ENCODE measurements at regions not wholly inside any gene's neighbourhood (a gene's known extent, or its start where the extent isn't known, plus 50 kb on each side); places are given as distances from the start of the nearest gene placed in this dataset.

- DNase-seq = no peak
Measured at GRCh38 chr2:236317938-236318396, 53.8 kb upstream of the ASB18 start.

GRCh38 chr2:236318401-236318800 lies 54.2 kb upstream of the ASB18 start:
- DNase-seq = no peak

- no peak for DNase-seq
Measured at GRCh38 chr2:236319036-236319435, 54.8 kb upstream of the ASB18 start.

- no peak for DNase-seq
Measured at GRCh38 chr2:236321415-236321814, 57.2 kb upstream of the ASB18 start.

GRCh38 chr2:236333417-236334121 lies 69.4 kb upstream of the ASB18 start:
- no peak for DNase-seq

GRCh38 chr2:236334122-236334876 lies 70.1 kb upstream of the ASB18 start:
- DNase-seq = no peak

GRCh38 chr2:236335696-236336574 lies 71.7 kb upstream of the ASB18 start:
- DNase-seq = no peak

GRCh38 chr2:236336575-236337464 lies 72.6 kb upstream of the ASB18 start:
- no peak for DNase-seq

GRCh38 chr2:236337465-236338325 lies 73.5 kb upstream of the ASB18 start:
- no peak for DNase-seq

GRCh38 chr2:236338495-236339184 lies 74.4 kb upstream of the ASB18 start:
- no peak for DNase-seq

GRCh38 chr2:236340251-236340650 lies 76.0 kb upstream of the ASB18 start:
- no peak for DNase-seq

- no peak for DNase-seq
Measured at GRCh38 chr2:236341067-236341466, 76.9 kb upstream of the ASB18 start.

- no peak for DNase-seq
Measured at GRCh38 chr2:236341721-236342120, 77.5 kb upstream of the ASB18 start.

GRCh38 chr2:236342507-236342906 lies 78.3 kb upstream of the ASB18 start:
- no peak for DNase-seq

GRCh38 chr2:236342951-236343350 lies 78.7 kb upstream of the ASB18 start:
- no peak for DNase-seq

GRCh38 chr2:236343400-236344161 lies 79.4 kb upstream of the ASB18 start:
- DNase-seq = no peak

- DNase-seq = no peak
Measured at GRCh38 chr2:236344446-236344845, 80.2 kb upstream of the ASB18 start.

GRCh38 chr2:236345081-236345714 lies 81.0 kb upstream of the ASB18 start:
- DNase-seq = no peak

- DNase-seq = no peak
Measured at GRCh38 chr2:236346366-236346765, 82.2 kb upstream of the ASB18 start.

Measured in activated CD4-positive, CD25-positive, alpha-beta regulatory T cell (primary cell).